ENCODE measurements at regions not wholly inside any gene's neighbourhood (a gene's known extent, or its start where the extent isn't known, plus 50 kb on each side); places are given as distances from the start of the nearest gene placed in this dataset.

GRCh38 chr1:195475568-195475967 lies 1132.7 kb downstream of the KCNT2 start:
- Histone ChIP-seq H3K4me1 (no peaks in the 10 kb centered on the region), H3K36me3 (no peaks in the 10 kb centered on the region), H3K4me3 (no peak overlapping the region), H3K27me3 (no peaks in the 10 kb centered on the region), H3K27ac (no peak overlapping the region), H3K9me3 (no peaks in the 10 kb centered on the region)
- WGBS, 2 donors: 83 to 95% methylated on average over 1 of the region's 1 CpG
- no peak for TF ChIP-seq POLR2A (IDR thresholded peaks at IDR 0.05)
- no peak for TF ChIP-seq CTCF (IDR thresholded peaks at IDR 0.05)
- TF ChIP-seq EP300 (IDR thresholded peaks at IDR 0.05): no peak
- no peak for DNase-seq (ENCODE audit: low spot score in 2 of 2)

GRCh38 chr1:195472291-195472690 lies 1135.9 kb downstream of the KCNT2 start:
- 21 to 23% methylated on average over 4 of the region's 4 CpGs for WGBS, 2 donors
- no peak for TF ChIP-seq POLR2A (IDR thresholded peaks at IDR 0.05)
- no peak for TF ChIP-seq CTCF (IDR thresholded peaks at IDR 0.05)
- TF ChIP-seq EP300 (IDR thresholded peaks at IDR 0.05): no peak

DNA sequence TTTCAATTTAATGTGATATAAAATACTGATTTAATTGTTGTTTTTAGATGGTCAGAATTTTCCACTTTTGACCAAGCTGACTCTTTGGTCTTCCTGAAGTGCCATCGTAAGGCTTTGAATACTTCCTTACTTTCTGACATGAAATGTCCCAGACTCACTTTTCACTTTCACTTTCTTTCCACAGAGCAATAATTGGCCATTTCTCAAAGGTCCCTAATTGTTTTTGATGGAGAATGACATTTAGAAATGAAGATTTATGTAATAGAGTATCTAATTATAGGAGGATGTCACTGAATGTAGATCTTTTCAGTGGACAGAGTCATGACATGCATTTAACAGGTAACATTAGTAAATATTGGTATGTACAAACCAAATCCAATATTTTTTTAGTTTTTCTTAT lies 1141.6 kb downstream of the KCNT2 start:
- 62 to 71% methylated on average over 1 of the region's 1 CpG for WGBS, 2 donors

More at GRCh38 chr1:195472291-195472690, 1135.9 kb downstream of the KCNT2 start:
- H3K27ac ChIP-seq: no peak overlapping the region
- no peaks in the 10 kb centered on the region for H3K27me3 ChIP-seq
- no peak for DNase-seq (ENCODE audit: low spot score in 2 of 2)
- H3K4me1 ChIP-seq: no peaks in the 10 kb centered on the region
- H3K9me3 ChIP-seq: no peaks in the 10 kb centered on the region
- H3K4me3 ChIP-seq: no peak overlapping the region
- no peaks in the 10 kb centered on the region for H3K36me3 ChIP-seq

DNA sequence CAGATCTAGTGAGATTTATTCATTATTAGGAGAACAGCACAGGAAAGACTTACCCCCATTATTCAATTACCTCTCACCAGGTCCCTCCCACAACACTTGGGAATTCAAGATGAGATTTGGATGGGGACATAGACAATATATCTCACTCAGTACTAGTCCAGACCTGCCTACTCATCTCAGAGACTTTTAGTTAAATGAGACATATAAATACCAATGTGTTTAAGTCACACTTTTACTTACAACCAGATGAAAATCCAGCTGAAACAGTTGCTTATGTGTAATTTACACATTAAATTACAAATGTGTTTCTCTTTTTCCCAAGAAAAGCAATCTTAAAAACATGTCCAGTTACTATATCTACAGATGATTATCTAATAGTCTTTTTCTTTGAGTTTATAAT lies 1145.6 kb downstream of the KCNT2 start:
- H3K4me3 ChIP-seq: no peak overlapping the region
- TF ChIP-seq POLR2A (IDR thresholded peaks at IDR 0.05): no peak
- no peak for TF ChIP-seq CTCF (IDR thresholded peaks at IDR 0.05)
- no peak for TF ChIP-seq EP300 (IDR thresholded peaks at IDR 0.05)
- H3K4me1 ChIP-seq: no peaks in the 10 kb centered on the region
- H3K36me3 ChIP-seq: no peaks in the 10 kb centered on the region
- H3K27me3 ChIP-seq: no peaks in the 10 kb centered on the region
- DNase-seq (ENCODE audit: low spot score in 2 of 2): no peak
- no peak overlapping the region for H3K27ac ChIP-seq
- no peaks in the 10 kb centered on the region for H3K9me3 ChIP-seq

More for the DNA sequence above, 1141.6 kb downstream of the KCNT2 start:
- H3K36me3 ChIP-seq: no peaks in the 10 kb centered on the region
- no peaks in the 10 kb centered on the region for H3K9me3 ChIP-seq
- no peak overlapping the region for H3K4me3 ChIP-seq
- no peak overlapping the region for H3K27ac ChIP-seq
- H3K27me3 ChIP-seq: no peaks in the 10 kb centered on the region
- no peaks in the 10 kb centered on the region for H3K4me1 ChIP-seq
- TF ChIP-seq EP300 (IDR thresholded peaks at IDR 0.05) (no peak), CTCF (IDR thresholded peaks at IDR 0.05) (no peak), POLR2A (IDR thresholded peaks at IDR 0.05) (no peak)
- no peak for DNase-seq (ENCODE audit: low spot score in 2 of 2)

- Histone ChIP-seq H3K9me3 (no peaks in the 10 kb centered on the region), H3K36me3 (no peaks in the 10 kb centered on the region), H3K27me3 (no peaks in the 10 kb centered on the region), H3K27ac (no peak overlapping the region), H3K4me1 (no peaks in the 10 kb centered on the region), H3K4me3 (no peak overlapping the region)
- no peak for TF ChIP-seq EP300 (IDR thresholded peaks at IDR 0.05)
- no peak for TF ChIP-seq POLR2A (IDR thresholded peaks at IDR 0.05)
- no peak for TF ChIP-seq CTCF (IDR thresholded peaks at IDR 0.05)
- WGBS, 2 donors: 87 to 88% methylated on average over 2 of the region's 2 CpGs
- DNase-seq (ENCODE audit: low spot score in 2 of 2): no peak
Measured at GRCh38 chr1:195462152-195462551, 1146.1 kb downstream of the KCNT2 start.
